Astrocyte of the cerebellum (primary cell): ENCODE measurements at regions not wholly inside any gene's neighbourhood (a gene's known extent, or its start where the extent isn't known, plus 50 kb on each side); places are given as distances from the start of the nearest gene placed in this dataset.
A peak's percentile ranks its signal among the peaks of the same experiment; 100 is the strongest.
"Not testable (repeated sequence)": the region's sequence is repeated elsewhere in the genome, so short reads cannot be mapped to it uniquely, and the experiment has no call there.

Experiments
- DNase-seq: peaks from one replicate; pipeline ENCODE4 v3.0.0-alpha.2; 2011; ENCODE audit warnings: low read depth
- H3K4me3 ChIP-seq: 2 replicates; pipeline ENCODE4 v1.5.1; 2011; ENCODE audit warnings: mild to moderate bottlenecking, low read depth, low read length, moderate library complexity
- CTCF ChIP-seq: IDR thresholded peaks from 2 replicates; pipeline ENCODE4 v1.5.1; 2012; ENCODE audit warnings: low read length, low read depth, moderate library complexity, mild to moderate bottlenecking; ENCODE audit errors: missing control alignments
- in situ Hi-C: cut with HindIII; loops from 2 replicates; pipeline ENCODE4 v1.10.0; 2017; ENCODE audit warnings: low sequenced_read_pairs

GRCh38 chrX:26511589-26512363 lies 295.8 kb downstream of the MAGEB5 start:
- TF ChIP-seq CTCF, result no peak
- in situ Hi-C loops, result no loop called here
- H3K4me3 ChIP-seq, result no peak overlapping the region
- no peak for DNase-seq

GRCh38 chrX:26470941-26471340 lies 255.0 kb downstream of the MAGEB5 start:
- in situ Hi-C loops, result no loop called here
- no peak for TF ChIP-seq CTCF
- DNase-seq, result no peak
- no peak overlapping the region for H3K4me3 ChIP-seq

DNA sequence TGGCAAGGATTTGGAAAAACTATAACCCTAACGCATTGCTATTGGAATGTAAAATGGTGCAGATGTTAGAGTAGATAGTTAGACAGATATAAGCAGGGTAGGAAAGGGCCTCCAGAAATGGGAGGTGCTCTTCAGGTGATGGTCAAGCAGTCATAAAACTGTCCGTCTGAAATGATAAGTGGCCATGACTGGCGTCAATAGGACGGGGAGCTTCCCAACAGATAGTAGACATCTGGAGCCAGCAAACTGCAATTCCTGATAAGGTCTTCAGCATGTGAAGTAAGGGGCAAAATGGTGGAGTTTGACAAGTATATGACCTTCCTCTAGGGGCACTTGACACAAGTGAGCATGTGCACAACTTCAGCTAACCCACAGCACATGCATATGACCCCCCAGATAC lies 250.4 kb downstream of the MAGEB5 start:
- TF ChIP-seq CTCF, result no peak
- H3K4me3 ChIP-seq, result no peak overlapping the region
- in situ Hi-C loops, result no loop called here
- DNase-seq, result no peak

DNA sequence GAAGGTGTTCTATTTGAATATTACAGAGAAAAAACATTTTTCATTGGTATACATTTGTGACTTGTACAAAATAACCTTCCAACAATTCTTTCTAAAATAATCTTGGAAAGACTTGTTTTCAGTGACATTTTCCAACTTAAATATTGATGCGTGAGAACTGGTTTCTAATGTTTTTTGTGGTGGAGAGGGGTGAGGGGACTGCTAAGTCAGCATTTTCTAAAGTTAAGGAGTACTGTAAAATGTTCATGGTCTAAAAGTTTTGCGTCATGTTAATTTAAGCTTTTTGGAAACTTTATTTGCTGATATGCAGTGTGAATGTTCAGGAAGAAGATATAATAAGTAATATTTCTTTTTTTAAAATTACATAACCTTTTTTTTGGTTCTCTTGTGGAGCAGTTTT lies 229.3 kb downstream of the MAGEB5 start:
- in situ Hi-C loops, result no loop called here
- no peak overlapping the region for H3K4me3 ChIP-seq
- no peak for TF ChIP-seq CTCF
- DNase-seq, result no peak

DNA sequence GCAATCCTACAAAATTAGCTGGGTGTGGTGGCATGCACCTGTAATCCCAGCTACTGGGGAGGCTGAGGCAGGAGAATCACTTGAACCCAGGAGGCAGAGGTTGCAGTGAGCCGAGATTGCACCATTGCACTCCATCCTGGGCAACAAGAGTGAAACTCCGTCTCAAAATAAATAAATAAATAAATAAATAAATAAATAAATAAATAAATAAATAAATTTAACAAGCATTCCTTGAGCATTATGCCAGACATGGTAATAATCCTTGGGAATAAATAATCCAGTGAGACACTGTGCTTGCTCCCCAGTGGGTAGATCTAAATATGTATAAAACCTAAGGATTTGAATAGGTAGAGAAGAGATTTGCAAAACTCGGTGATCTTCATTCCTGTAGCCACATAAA lies 228.4 kb downstream of the MAGEB5 start:
- DNase-seq, H3K4me3 ChIP-seq, in situ Hi-C loops: not testable (repeated sequence)

DNA sequence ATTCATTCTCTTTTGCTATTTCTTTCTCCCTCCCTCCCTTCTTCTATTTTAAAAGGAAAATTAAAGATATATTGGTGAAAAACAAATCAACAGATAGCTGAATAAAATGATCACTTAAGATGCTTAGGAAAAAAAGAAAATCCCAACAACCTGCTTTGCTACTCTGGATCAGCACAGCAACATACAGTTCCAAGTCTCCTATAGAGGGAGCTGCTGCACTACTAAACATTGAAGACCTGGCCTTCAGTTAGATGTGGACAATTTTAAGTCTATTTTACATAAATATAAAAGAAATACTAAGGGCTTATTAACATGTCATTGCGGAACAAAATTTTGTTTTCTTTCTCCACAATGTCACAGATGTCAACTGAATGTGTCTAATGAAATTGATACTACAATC lies 226.4 kb downstream of the MAGEB5 start:
- H3K4me3 ChIP-seq, result no peak overlapping the region
- DNase-seq, result no peak
- in situ Hi-C loops, result no loop called here
- peak; percentile 16 for TF ChIP-seq CTCF

GRCh38 chrX:26414534-26414933 lies 198.6 kb downstream of the MAGEB5 start:
- TF ChIP-seq CTCF, result no peak
- no peak overlapping the region for H3K4me3 ChIP-seq
- no peak for DNase-seq
- in situ Hi-C loops, result no loop called here
